ENCODE measurements at regions not wholly inside any gene's neighbourhood (a gene's known extent, or its start where the extent isn't known, plus 50 kb on each side); places are given as distances from the start of the nearest gene placed in this dataset.
"Not testable (repeated sequence)": the region's sequence is repeated elsewhere in the genome, so short reads cannot be mapped to it uniquely, and the experiment has no call there.

DNA sequence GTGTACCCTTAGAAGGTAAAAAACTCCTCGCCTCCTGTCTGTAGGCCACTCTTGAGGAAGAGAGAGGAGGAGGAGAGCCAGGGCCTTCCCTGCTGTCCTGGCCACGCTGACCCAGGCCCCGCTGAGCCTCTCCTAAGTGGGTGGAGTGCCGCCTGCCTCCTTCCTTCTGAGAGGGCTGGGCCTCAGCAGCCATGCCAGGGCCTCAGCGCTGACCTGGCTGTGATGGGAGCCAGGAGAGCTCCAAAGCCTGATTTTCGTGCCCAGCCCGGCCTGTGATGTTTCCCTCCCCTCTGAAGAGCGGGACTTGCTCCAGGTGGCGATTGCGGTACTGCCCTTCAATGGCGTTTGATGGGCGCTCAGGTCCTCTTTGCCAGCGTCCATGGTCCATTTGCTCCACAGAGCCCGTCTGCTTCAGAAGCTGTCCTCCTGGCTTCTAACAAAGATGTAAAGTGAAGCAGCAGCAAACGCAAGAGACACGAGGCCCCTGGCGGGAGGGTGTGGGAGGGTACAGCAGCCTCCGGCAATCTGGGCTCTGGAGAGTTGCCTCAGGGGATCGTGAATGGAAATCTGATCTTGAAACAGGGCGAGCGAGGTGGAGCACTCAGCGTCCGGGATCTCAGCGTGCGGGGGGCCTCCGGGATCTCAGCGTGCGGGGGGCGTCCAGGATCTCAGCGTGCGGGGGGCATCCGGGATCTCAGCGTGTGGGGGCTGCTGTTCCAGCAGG is 93.5 kb downstream of the NPIPB11 start:
- Histone ChIP-seq H3K27ac (no peak overlapping the region), H3K4me1 (peaks cover 12% of the 10 kb centered on the region), H3K4me3 (no peak overlapping the region), H3K27me3 (no peaks in the 10 kb centered on the region), H3K9me3 (no peaks in the 10 kb centered on the region), H3K36me3 (ENCODE audit: low read depth, missing control alignments) (no peaks in the 10 kb centered on the region)
- DNase-seq: peak; percentile 56
- 65 to 87% methylated on average over 23 to 28 of the region's 33 CpGs for WGBS, 2 donors
- TF ChIP-seq, protein P1, sequence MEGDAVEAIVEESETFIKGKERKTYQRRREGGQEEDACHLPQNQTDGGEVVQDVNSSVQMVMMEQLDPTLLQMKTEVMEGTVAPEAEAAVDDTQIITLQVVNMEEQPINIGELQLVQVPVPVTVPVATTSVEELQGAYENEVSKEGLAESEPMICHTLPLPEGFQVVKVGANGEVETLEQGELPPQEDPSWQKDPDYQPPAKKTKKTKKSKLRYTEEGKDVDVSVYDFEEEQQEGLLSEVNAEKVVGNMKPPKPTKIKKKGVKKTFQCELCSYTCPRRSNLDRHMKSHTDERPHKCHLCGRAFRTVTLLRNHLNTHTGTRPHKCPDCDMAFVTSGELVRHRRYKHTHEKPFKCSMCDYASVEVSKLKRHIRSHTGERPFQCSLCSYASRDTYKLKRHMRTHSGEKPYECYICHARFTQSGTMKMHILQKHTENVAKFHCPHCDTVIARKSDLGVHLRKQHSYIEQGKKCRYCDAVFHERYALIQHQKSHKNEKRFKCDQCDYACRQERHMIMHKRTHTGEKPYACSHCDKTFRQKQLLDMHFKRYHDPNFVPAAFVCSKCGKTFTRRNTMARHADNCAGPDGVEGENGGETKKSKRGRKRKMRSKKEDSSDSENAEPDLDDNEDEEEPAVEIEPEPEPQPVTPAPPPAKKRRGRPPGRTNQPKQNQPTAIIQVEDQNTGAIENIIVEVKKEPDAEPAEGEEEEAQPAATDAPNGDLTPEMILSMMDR (IDR thresholded peaks at IDR 0.05): no peak
- TF ChIP-seq POLR2A (IDR thresholded peaks at IDR 0.05): no peak
- intact Hi-C loops (cut with DNase I; ENCODE audit: low total_unique reads): no loop called here

DNA sequence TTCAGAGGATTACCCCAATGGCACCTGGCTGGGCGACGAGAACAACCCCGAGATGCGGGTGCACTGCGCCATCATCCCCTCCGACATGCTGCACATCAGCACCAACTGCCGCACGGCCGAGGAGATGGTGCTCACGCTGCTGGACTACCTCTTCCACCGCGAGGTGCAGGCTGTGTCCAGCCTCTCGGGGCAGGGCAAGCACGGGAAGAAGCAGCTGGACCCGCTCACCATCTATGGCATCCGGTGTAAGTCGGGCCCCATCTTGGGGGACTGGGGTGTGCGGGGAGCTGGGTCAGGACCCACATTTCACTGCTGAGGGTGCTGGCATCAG is 94.2 kb downstream of the NPIPB11 start:
- peaks cover 12% of the 10 kb centered on the region for H3K4me1 ChIP-seq
- not testable (repeated sequence) for DNase-seq

DNA sequence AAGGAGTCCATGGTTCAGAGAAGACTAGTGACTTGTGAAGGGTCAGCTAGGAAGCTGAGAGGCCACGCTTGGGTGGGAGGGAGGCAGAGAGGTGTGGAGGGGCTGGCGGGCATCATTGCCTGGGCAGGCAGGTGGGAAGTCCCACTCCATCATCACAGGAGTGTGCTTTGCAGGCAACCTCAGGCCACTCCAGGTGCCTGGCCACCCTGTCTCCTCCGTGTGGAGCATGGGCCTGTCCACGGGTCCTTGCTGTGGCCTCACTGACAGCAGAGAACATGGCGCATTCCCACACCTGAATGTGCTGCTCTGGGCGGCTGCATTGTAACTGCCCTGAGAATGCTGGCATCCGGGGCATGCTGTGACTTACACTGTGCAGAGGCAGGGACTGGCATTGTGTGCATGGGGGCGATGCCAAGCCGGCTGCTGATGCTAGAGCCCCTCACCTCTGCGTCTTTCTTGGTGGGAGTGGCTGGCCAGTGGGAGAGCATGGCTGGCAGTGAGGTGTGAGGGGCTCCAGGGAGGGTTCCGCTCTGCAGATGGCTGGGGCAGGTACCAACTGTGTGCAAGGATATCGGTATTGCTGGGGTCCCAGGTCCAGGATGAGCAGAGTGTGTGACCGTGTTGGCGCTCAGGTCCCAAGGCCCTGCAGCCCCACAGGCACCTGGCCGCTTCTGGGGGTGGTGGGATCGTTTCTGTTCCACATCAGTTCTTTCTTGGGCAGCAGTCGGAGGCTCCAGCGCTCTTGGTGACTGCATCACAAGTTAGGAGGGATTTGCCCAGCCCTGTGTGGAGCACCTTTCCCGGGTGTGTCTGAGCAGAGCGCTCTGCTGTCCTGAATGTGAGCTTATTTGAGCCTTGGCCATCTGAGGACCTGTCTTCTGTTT is 94.8 kb downstream of the NPIPB11 start:
- H3K36me3 ChIP-seq (ENCODE audit: low read depth, missing control alignments): no peaks in the 10 kb centered on the region
- peak overlapping the region in 1 of 2 donors; percentile 50 for H3K27ac ChIP-seq
- intact Hi-C loops (cut with DNase I; ENCODE audit: low total_unique reads): no loop called here

More for the DNA sequence above, 94.2 kb downstream of the NPIPB11 start:
- H3K27me3 ChIP-seq; H3K27ac ChIP-seq; H3K4me3 ChIP-seq; intact Hi-C loops (cut with DNase I; ENCODE audit: low total_unique reads); H3K36me3 ChIP-seq (ENCODE audit: low read depth, missing control alignments); H3K9me3 ChIP-seq: not testable (repeated sequence)
- WGBS, 2 donors: 91% methylated on average over 18 of the region's 18 CpGs; no CpG with 5 or more reads in 1 of the 2 donors

DNA sequence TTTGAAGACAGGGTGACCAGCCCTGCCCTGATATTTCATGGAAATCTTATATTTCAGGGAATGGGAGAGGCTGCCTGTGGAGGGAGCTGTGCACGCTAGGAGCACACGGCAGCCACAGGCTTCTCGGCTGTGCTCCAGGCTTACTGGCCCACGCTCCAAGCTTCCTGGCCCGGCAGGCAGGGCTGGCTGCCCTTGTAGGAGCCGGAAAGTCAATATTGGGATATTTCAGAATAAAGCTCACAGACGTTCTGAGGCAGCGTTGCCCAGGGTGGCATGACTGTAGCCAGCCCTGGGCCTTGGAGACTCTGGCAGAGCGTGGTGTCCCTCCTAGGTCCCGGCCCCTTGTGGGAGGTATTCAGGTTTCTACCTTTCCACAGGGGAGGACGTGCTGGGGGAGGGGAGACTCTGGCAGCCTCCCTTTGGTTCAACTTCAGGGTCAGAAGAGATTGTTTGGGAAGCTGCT is 95.6 kb downstream of the NPIPB11 start:
- Histone ChIP-seq H3K27me3 (no peaks in the 10 kb centered on the region), H3K4me1 (peaks cover 12% of the 10 kb centered on the region), H3K36me3 (ENCODE audit: low read depth, missing control alignments) (no peaks in the 10 kb centered on the region), H3K27ac (peak overlapping the region in 1 of 2 donors; percentile 50), H3K9me3 (no peaks in the 10 kb centered on the region), H3K4me3 (no peak overlapping the region)
- WGBS, 2 donors: 41 to 70% methylated on average over 11 of the region's 11 CpGs
- DNase-seq: peak; percentile 67
- intact Hi-C loops (cut with DNase I; ENCODE audit: low total_unique reads): no loop called here
- TF ChIP-seq, protein P1 (IDR thresholded peaks at IDR 0.05): peak in 2 of 3 experiments; percentile 18 to 27
- no peak for TF ChIP-seq POLR2A (IDR thresholded peaks at IDR 0.05)

More for the DNA sequence above, 94.8 kb downstream of the NPIPB11 start:
- TF ChIP-seq, protein P1 (IDR thresholded peaks at IDR 0.05): no peak
- no peak for TF ChIP-seq POLR2A (IDR thresholded peaks at IDR 0.05)
- H3K4me3 ChIP-seq: no peak overlapping the region
- no peaks in the 10 kb centered on the region for H3K27me3 ChIP-seq
- H3K9me3 ChIP-seq: no peaks in the 10 kb centered on the region
- peaks cover 12% of the 10 kb centered on the region for H3K4me1 ChIP-seq
- 87 to 95% methylated on average over 9 to 20 of the region's 20 CpGs for WGBS, 2 donors
- no peak for DNase-seq

DNA sequence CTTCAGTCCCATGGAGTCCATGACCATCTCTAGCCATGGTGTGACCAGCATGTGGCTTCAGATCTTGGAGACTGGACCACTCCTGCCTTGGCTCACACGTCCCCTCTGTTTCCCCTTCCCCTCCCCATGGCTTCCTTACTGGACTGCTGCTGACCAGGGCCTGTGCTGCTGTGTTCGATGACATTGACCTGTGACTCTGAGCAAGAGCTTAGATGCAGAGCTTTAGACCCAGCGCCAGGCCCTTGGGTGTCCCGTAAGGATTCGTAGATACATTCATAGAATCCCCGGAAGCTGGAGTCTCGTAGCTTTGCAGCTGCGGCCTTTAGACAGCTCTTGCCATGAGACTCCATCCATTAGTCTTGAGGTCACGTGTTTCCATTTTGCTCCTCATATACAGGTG is 96.3 kb downstream of the NPIPB11 start:
- DNase-seq; H3K4me3 ChIP-seq; H3K36me3 ChIP-seq (ENCODE audit: low read depth, missing control alignments); H3K27me3 ChIP-seq; H3K9me3 ChIP-seq; H3K27ac ChIP-seq; intact Hi-C loops (cut with DNase I; ENCODE audit: low total_unique reads): not testable (repeated sequence)
- H3K4me1 ChIP-seq: peaks cover 12% of the 10 kb centered on the region
- WGBS, 2 donors: 95 to 99% methylated on average over 9 of the region's 9 CpGs

DNA sequence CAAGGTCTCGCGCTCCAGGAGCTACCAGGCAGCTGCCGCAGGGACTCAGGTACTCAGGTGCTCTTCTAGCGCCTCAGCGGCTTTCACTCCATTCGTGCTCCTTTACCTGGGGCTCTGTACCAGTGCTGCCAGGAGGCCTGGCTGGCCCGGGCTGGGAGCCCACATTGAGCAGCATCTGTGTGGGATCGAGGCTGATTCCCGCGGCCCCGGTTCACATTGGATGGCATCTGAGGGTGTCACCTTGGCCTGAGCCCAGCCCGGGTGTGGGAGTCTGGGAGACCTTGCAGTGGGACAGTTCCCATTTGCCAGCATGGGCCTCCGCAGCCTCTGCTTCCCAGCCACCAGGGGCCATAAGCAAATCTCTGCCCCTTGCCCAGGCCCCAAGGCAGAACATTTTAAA is 96.9 kb downstream of the NPIPB11 start:
- H3K9me3 ChIP-seq; H3K27me3 ChIP-seq; intact Hi-C loops (cut with DNase I; ENCODE audit: low total_unique reads); H3K4me3 ChIP-seq; H3K36me3 ChIP-seq (ENCODE audit: low read depth, missing control alignments); H3K27ac ChIP-seq: not testable (repeated sequence)
- 80 to 85% methylated on average over 3 to 13 of the region's 13 CpGs for WGBS, 2 donors
- H3K4me1 ChIP-seq: peaks cover 12% of the 10 kb centered on the region
- DNase-seq: peak; percentile 51

Data from testis (tissue), 2 donors.